ENCODE measurements at regions not wholly inside any gene's neighbourhood (a gene's known extent, or its start where the extent isn't known, plus 50 kb on each side); places are given as distances from the start of the nearest gene placed in this dataset.

- TF ChIP-seq, protein P1, sequence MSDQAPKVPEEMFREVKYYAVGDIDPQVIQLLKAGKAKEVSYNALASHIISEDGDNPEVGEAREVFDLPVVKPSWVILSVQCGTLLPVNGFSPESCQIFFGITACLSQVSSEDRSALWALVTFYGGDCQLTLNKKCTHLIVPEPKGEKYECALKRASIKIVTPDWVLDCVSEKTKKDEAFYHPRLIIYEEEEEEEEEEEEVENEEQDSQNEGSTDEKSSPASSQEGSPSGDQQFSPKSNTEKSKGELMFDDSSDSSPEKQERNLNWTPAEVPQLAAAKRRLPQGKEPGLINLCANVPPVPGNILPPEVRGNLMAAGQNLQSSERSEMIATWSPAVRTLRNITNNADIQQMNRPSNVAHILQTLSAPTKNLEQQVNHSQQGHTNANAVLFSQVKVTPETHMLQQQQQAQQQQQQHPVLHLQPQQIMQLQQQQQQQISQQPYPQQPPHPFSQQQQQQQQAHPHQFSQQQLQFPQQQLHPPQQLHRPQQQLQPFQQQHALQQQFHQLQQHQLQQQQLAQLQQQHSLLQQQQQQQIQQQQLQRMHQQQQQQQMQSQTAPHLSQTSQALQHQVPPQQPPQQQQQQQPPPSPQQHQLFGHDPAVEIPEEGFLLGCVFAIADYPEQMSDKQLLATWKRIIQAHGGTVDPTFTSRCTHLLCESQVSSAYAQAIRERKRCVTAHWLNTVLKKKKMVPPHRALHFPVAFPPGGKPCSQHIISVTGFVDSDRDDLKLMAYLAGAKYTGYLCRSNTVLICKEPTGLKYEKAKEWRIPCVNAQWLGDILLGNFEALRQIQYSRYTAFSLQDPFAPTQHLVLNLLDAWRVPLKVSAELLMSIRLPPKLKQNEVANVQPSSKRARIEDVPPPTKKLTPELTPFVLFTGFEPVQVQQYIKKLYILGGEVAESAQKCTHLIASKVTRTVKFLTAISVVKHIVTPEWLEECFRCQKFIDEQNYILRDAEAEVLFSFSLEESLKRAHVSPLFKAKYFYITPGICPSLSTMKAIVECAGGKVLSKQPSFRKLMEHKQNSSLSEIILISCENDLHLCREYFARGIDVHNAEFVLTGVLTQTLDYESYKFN (CRISPR knock-in tag; conservative IDR thresholded peaks at IDR 0.05): peak; percentile 46; the same call in 1 of the 2 replicates
- TF ChIP-seq ZNF841 (CRISPR knock-in tag; IDR thresholded peaks at IDR 0.05; ENCODE audit: borderline replicate concordance) (no peak), ZNF773 (CRISPR knock-in tag; IDR thresholded peaks at IDR 0.05; ENCODE audit: borderline replicate concordance) (no peak), ZNF451 (CRISPR knock-in tag; IDR thresholded peaks at IDR 0.05) (no peak), DPF2 (CRISPR knock-in tag; IDR thresholded peaks at IDR 0.05; ENCODE audit: borderline replicate concordance, low read depth) (no peak), ZNF326 (CRISPR knock-in tag; IDR thresholded peaks at IDR 0.05; ENCODE audit: borderline replicate concordance) (no peak), ZBTB34 (CRISPR knock-in tag; IDR thresholded peaks at IDR 0.05) (no peak), SNAPC2 (CRISPR knock-in tag; IDR thresholded peaks at IDR 0.05) (no peak), NFIB (CRISPR knock-in tag; IDR thresholded peaks at IDR 0.05; ENCODE audit: borderline replicate concordance) (no peak), TRIM24 (CRISPR knock-in tag; IDR thresholded peaks at IDR 0.05) (no peak), POLR2AphosphoS5 (IDR thresholded peaks at IDR 0.05; ENCODE audit: low read depth, low read length) (no peak), RELA (CRISPR knock-in tag; IDR thresholded peaks at IDR 0.05) (no peak), FOXO1 (CRISPR knock-in tag; IDR thresholded peaks at IDR 0.05) (no peak), PRMT3 (CRISPR knock-in tag; IDR thresholded peaks at IDR 0.05; ENCODE audit: borderline replicate concordance, low read depth) (no peak)
- TF ChIP-seq, protein P2, sequence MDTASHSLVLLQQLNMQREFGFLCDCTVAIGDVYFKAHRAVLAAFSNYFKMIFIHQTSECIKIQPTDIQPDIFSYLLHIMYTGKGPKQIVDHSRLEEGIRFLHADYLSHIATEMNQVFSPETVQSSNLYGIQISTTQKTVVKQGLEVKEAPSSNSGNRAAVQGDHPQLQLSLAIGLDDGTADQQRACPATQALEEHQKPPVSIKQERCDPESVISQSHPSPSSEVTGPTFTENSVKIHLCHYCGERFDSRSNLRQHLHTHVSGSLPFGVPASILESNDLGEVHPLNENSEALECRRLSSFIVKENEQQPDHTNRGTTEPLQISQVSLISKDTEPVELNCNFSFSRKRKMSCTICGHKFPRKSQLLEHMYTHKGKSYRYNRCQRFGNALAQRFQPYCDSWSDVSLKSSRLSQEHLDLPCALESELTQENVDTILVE (CRISPR knock-in tag; IDR thresholded peaks at IDR 0.05): no peak
- TF ChIP-seq, protein P3, sequence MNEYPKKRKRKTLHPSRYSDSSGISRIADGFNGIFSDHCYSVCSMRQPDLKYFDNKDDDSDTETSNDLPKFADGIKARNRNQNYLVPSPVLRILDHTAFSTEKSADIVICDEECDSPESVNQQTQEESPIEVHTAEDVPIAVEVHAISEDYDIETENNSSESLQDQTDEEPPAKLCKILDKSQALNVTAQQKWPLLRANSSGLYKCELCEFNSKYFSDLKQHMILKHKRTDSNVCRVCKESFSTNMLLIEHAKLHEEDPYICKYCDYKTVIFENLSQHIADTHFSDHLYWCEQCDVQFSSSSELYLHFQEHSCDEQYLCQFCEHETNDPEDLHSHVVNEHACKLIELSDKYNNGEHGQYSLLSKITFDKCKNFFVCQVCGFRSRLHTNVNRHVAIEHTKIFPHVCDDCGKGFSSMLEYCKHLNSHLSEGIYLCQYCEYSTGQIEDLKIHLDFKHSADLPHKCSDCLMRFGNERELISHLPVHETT (CRISPR knock-in tag; conservative IDR thresholded peaks at IDR 0.05): no peak
- TF ChIP-seq, protein P4, sequence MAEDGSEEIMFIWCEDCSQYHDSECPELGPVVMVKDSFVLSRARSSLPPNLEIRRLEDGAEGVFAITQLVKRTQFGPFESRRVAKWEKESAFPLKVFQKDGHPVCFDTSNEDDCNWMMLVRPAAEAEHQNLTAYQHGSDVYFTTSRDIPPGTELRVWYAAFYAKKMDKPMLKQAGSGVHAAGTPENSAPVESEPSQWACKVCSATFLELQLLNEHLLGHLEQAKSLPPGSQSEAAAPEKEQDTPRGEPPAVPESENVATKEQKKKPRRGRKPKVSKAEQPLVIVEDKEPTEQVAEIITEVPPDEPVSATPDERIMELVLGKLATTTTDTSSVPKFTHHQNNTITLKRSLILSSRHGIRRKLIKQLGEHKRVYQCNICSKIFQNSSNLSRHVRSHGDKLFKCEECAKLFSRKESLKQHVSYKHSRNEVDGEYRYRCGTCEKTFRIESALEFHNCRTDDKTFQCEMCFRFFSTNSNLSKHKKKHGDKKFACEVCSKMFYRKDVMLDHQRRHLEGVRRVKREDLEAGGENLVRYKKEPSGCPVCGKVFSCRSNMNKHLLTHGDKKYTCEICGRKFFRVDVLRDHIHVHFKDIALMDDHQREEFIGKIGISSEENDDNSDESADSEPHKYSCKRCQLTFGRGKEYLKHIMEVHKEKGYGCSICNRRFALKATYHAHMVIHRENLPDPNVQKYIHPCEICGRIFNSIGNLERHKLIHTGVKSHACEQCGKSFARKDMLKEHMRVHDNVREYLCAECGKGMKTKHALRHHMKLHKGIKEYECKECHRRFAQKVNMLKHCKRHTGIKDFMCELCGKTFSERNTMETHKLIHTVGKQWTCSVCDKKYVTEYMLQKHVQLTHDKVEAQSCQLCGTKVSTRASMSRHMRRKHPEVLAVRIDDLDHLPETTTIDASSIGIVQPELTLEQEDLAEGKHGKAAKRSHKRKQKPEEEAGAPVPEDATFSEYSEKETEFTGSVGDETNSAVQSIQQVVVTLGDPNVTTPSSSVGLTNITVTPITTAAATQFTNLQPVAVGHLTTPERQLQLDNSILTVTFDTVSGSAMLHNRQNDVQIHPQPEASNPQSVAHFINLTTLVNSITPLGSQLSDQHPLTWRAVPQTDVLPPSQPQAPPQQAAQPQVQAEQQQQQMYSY (CRISPR knock-in tag; IDR thresholded peaks at IDR 0.05): no peak
Observed at GRCh38 chr1:234712891-234713305, 102.9 kb upstream of the IRF2BP2 start (continued).
